GM21515 (cell line): ENCODE measurements at regions not wholly inside any gene's neighbourhood (a gene's known extent, or its start where the extent isn't known, plus 50 kb on each side); places are given as distances from the start of the nearest gene placed in this dataset.
A peak's percentile ranks its signal among the peaks of the same experiment; 100 is the strongest.

Experiments used
- ATAC-seq: cut with Tn5 transposase; IDR thresholded peaks from one replicate; pipeline ENCODE4 v1.9.1; 2021; ENCODE audit not compliant: unreplicated experiment

- ATAC-seq = no peak
Measured at GRCh38 chr2:167534443-167534842, 646.2 kb downstream of the XIRP2 start.

- no peak for ATAC-seq
Measured at GRCh38 chr2:167524786-167525185, 636.5 kb downstream of the XIRP2 start.

GRCh38 chr2:167510071-167510759 lies 621.9 kb downstream of the XIRP2 start:
- ATAC-seq = no peak

GRCh38 chr2:167509586-167509985 lies 621.3 kb downstream of the XIRP2 start:
- no peak for ATAC-seq

- no peak for ATAC-seq
Measured at GRCh38 chr2:167508709-167509108, 620.4 kb downstream of the XIRP2 start.

GRCh38 chr2:167506395-167506794 lies 618.1 kb downstream of the XIRP2 start:
- ATAC-seq = no peak

GRCh38 chr2:167504695-167505094 lies 616.4 kb downstream of the XIRP2 start:
- ATAC-seq = no peak

- ATAC-seq = no peak
Measured at GRCh38 chr2:167504061-167504460, 615.8 kb downstream of the XIRP2 start.

- no peak for ATAC-seq
Measured at GRCh38 chr2:167501618-167502017, 613.3 kb downstream of the XIRP2 start.

- no peak for ATAC-seq
Measured at GRCh38 chr2:167493862-167494261, 605.6 kb downstream of the XIRP2 start.

- ATAC-seq = no peak
Measured at GRCh38 chr2:167492486-167492885, 604.2 kb downstream of the XIRP2 start.

GRCh38 chr2:167491788-167492187 lies 603.5 kb downstream of the XIRP2 start:
- no peak for ATAC-seq

- ATAC-seq = no peak
Measured at GRCh38 chr2:167490455-167490854, 602.2 kb downstream of the XIRP2 start.

- no peak for ATAC-seq
Measured at GRCh38 chr2:167489325-167489724, 601.0 kb downstream of the XIRP2 start.

GRCh38 chr2:167487728-167488127 lies 599.4 kb downstream of the XIRP2 start:
- no peak for ATAC-seq

- no peak for ATAC-seq
Measured at GRCh38 chr2:167484875-167485274, 596.6 kb downstream of the XIRP2 start.

- ATAC-seq = no peak
Measured at GRCh38 chr2:167480986-167481309, 592.7 kb downstream of the XIRP2 start.

- ATAC-seq = no peak
Measured at GRCh38 chr2:167480232-167480985, 592.1 kb downstream of the XIRP2 start.

- no peak for ATAC-seq
Measured at GRCh38 chr2:167478196-167478595, 589.9 kb downstream of the XIRP2 start.

GRCh38 chr2:167475791-167476190 lies 587.5 kb downstream of the XIRP2 start:
- ATAC-seq = no peak

GRCh38 chr2:167471734-167472133 lies 583.5 kb downstream of the XIRP2 start:
- peak; percentile 75 for ATAC-seq

GRCh38 chr2:167471332-167471731 lies 583.1 kb downstream of the XIRP2 start:
- peak; percentile 55 for ATAC-seq

GRCh38 chr2:167462379-167462778 lies 574.1 kb downstream of the XIRP2 start:
- ATAC-seq = no peak
